ENCODE measurements at regions not wholly inside any gene's neighbourhood (a gene's known extent, or its start where the extent isn't known, plus 50 kb on each side); places are given as distances from the start of the nearest gene placed in this dataset.

GRCh38 chr5:142384014-142384413 is 59.2 kb upstream of the SPRY4 start:
- TF ChIP-seq TAF1 (IDR thresholded peaks at IDR 0.05; ENCODE audit: borderline replicate concordance, insufficient read depth, low read length) (no peak), SIN3A (IDR thresholded peaks at IDR 0.05; ENCODE audit: borderline replicate concordance, insufficient read depth, low read length) (no peak), FOXP2 (optimal IDR thresholded peaks at IDR 0.05; ENCODE audit: borderline replicate concordance, extremely low read depth, extremely low read length, insufficient read depth) (no peak), REST (IDR thresholded peaks at IDR 0.05; ENCODE audit: insufficient read depth in 1 of 2, low read depth in 2 of 2, low read length in 2 of 2) (no peak), POLR2AphosphoS5 (IDR thresholded peaks at IDR 0.05; ENCODE audit: low read depth, low read length) (no peak)

- TF ChIP-seq SIN3A (IDR thresholded peaks at IDR 0.05; ENCODE audit: borderline replicate concordance, insufficient read depth, low read length) (no peak), FOXP2 (optimal IDR thresholded peaks at IDR 0.05; ENCODE audit: borderline replicate concordance, extremely low read depth, extremely low read length, insufficient read depth) (no peak), TAF1 (IDR thresholded peaks at IDR 0.05; ENCODE audit: borderline replicate concordance, insufficient read depth, low read length) (no peak), REST (IDR thresholded peaks at IDR 0.05; ENCODE audit: insufficient read depth in 1 of 2, low read depth in 2 of 2, low read length in 2 of 2) (no peak), POLR2AphosphoS5 (IDR thresholded peaks at IDR 0.05; ENCODE audit: low read depth, low read length) (no peak)
Measured at GRCh38 chr5:142382186-142382585, 57.4 kb upstream of the SPRY4 start.

GRCh38 chr5:142378737-142379634 is 54.2 kb upstream of the SPRY4 start:
- TF ChIP-seq POLR2AphosphoS5 (IDR thresholded peaks at IDR 0.05; ENCODE audit: low read depth, low read length) (no peak), REST (IDR thresholded peaks at IDR 0.05; ENCODE audit: insufficient read depth in 1 of 2, low read depth in 2 of 2, low read length in 2 of 2) (no peak), TAF1 (IDR thresholded peaks at IDR 0.05; ENCODE audit: borderline replicate concordance, insufficient read depth, low read length) (no peak), SIN3A (IDR thresholded peaks at IDR 0.05; ENCODE audit: borderline replicate concordance, insufficient read depth, low read length) (no peak), FOXP2 (optimal IDR thresholded peaks at IDR 0.05; ENCODE audit: borderline replicate concordance, extremely low read depth, extremely low read length, insufficient read depth) (no peak)

GRCh38 chr5:142375944-142376411 is 51.2 kb upstream of the SPRY4 start:
- TF ChIP-seq REST (IDR thresholded peaks at IDR 0.05; ENCODE audit: insufficient read depth in 1 of 2, low read depth in 2 of 2, low read length in 2 of 2) (no peak), FOXP2 (optimal IDR thresholded peaks at IDR 0.05; ENCODE audit: borderline replicate concordance, extremely low read depth, extremely low read length, insufficient read depth) (no peak), POLR2AphosphoS5 (IDR thresholded peaks at IDR 0.05; ENCODE audit: low read depth, low read length) (no peak), TAF1 (IDR thresholded peaks at IDR 0.05; ENCODE audit: borderline replicate concordance, insufficient read depth, low read length) (no peak), SIN3A (IDR thresholded peaks at IDR 0.05; ENCODE audit: borderline replicate concordance, insufficient read depth, low read length) (no peak)

All from PFSK-1 (cell line).